HEK293T (cell line): ENCODE measurements at regions not wholly inside any gene's neighbourhood (a gene's known extent, or its start where the extent isn't known, plus 50 kb on each side); places are given as distances from the start of the nearest gene placed in this dataset.

Experiments used
- ARNT ChIP-seq: fragments of 450-650 bp; IDR thresholded peaks from 2 replicates; pipeline ENCODE4 v1.6.1; 2017; ENCODE audit warnings: mild to moderate bottlenecking
- FOXA1 ChIP-seq: fragments of 450-650 bp; IDR thresholded peaks from 2 replicates; pipeline ENCODE4 v1.6.1; 2016; ENCODE audit warnings: mild to moderate bottlenecking
- FOXM1 ChIP-seq: fragments of 450-650 bp; IDR thresholded peaks from 2 replicates; pipeline ENCODE4 v1.6.1; 2017; ENCODE audit warnings: mild to moderate bottlenecking, borderline replicate concordance
- SUZ12 ChIP-seq: fragments of 450-650 bp; IDR thresholded peaks from 2 replicates; pipeline ENCODE4 v1.6.1; 2016; ENCODE audit warnings: mild to moderate bottlenecking

- TF ChIP-seq FOXM1 = no peak
- TF ChIP-seq ARNT = no peak
- TF ChIP-seq FOXA1 = no peak
- TF ChIP-seq SUZ12 = no peak
These were observed 426.1 kb downstream of the DSC3 start for GRCh38 chr18:30616414-30616813.
